Right renal cortex interstitium (tissue), 3 donors: ENCODE measurements at regions not wholly inside any gene's neighbourhood (a gene's known extent, or its start where the extent isn't known, plus 50 kb on each side); places are given as distances from the start of the nearest gene placed in this dataset.

ENCODE experiments used
- DNase-seq, 3 donors: peaks; one replicate each; pipeline ENCODE4 v3.0.0-alpha.2; 2013; ENCODE audit warnings: low read depth in 3 of 3, low spot score in 2 of 3

DNA sequence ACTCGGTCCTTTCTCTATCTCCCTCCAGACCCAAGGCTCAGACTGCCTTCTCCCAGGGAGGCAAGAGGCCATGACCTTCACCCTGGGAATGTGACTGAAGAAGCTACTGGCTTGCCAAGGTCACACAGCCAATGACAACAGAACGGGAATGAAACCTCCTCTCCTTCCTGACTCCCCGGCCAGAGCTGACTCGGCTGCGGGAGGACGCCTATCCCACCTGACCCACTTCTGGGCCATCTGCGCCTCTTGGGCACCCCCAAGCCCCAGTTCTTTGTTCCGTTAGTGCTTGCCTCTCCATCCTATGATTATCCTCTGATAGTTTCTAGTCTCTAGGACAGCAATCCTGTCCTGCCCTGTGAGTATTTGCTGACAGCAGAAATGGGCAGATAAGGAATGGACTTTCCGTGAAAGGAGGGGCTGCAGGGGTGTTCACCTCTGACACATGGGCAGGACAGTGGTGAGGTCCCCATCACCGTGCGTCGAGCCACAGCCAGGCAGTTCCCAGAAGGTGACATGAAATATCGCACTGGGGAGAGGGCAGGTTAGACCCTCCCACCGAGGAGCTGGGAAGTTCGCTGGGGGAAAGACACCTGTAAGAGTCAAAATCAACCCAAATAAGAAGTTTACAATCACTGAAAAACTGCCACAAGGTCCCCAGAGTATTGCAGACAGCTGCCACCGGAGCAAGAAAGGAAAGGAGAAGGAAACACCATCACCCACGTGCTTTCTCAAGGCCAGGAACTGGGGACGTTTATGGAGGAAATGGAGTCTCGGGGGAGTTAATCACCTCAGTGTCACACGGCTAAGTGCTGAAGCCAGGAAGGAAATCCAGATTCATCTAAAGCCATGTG, 63.0 kb downstream of the INSIG1 start:
- no peak for DNase-seq

DNA sequence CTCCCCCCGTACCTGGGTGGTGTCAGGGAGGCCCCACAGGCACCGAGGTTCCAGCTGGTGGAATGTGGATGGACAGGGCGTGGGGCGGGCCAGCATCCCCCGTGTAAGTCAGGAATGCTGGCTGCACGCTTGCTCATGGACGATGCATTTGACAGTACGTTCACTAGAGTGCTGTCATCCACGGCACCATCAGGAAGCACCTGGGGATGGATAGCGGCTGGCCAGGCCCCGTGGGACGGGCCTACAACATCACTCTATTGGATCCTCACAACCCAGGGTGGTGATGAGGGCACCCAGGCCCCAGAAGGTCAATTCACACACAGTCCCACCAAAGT, 63.6 kb downstream of the INSIG1 start:
- no peak for DNase-seq

DNA sequence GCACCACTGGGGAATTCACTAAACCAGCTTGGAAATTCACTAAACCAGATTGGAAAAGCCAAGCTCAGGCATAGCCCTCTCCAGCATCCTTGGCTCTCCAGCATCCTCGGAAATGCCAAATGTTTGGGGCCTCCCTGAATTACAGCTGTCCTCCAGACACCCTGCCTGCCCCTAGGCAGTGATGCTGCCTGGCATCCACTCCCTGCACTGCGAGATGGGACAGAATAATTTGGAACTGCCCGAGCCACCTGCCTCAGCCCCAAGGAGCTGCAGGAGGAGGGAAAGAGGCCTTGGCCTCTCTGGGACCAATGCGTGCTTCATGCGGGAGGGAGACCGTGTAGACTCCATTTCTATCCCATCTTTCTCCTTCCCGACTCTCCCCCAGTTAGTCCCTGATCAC, 64.3 kb downstream of the INSIG1 start:
- DNase-seq: no peak

DNA sequence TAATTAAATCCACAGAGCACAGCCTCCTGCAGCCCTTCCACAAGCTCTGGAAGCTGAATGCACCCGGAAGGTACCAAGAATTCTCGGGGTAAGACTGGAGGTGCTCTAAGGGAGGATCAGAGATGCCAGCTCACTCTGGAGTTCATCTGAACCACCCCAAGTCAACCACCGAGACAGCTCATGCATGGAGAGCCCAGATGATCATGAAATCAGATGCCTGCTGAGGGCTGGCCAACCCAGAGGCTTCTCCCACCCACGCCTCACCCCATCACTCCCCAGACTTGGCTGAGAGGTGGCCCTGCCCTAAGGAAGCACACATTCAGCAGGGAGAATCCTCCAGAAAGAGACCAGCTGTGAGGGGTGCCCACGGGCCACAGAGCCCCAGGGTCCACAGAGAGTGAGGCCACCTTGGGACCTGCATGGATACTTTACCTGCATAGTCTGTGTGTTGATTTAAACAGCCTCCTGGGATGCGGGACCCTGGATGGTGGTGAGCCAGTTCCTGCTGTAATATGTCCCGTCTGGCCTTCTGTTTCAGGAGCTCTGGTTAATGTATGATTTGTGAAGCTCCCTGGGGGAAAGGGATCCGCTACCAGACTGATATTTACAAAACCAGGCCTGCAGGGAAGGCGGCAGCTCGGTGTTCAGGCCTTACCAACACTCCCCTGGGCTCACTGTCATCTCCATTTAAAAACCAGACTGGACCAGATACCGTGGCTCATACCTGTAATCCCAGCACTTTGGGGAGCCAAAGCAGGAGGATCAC, 64.9 kb downstream of the INSIG1 start:
- DNase-seq: no peak

DNA sequence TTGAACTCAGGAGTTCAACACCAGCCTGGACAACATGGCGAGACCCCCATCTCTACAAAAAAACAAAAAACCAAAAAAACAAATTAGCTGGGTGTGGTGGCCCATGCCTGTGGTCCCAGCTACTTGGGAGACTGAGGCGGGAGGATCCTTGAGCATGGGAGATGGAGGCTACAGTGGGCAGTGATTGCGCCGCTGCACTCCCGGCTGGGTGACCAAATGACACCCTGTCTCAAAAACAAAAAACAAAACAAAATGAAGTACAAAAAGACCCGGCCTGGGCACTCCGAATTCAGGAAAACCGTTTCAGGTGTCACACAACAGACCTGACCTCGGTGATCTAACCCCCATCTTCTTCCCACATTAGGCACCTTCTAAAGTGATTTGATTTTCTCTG, 65.5 kb downstream of the INSIG1 start:
- no peak for DNase-seq

DNA sequence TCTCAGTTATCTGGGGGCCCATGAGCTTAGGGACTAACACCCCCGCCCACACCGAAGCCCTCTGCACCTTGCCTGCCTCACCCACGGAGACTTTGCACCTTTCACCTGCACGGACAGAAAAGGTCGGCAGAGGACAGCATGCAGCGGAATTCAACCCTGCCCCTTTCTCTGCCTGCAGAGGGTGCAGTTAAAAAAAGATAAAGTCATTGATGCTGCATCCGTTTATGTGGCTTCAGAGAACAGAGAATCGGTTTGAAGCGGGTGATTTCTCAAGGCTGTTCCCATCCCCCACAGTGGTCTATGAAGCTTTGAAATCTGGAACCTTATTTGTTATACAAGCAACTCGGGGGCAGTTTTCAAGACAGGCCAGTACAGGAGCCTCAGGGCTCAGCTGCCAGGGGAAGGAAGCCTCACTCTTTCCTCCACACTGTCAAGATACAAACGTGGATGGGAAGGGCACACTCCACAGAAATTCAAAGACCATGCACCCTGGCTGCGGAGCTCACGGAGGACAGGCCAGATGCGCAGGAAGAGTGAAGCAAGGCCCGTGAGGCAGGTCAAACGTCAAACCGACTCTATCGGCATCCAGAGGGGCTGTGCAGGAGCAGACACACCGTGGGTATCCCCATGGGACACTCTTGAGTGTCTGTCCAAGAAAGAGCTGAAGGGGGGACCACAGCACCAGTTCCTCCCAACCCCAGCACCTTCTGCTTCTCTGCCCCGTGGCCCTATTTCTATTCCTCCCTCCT, 66.3 kb downstream of the INSIG1 start:
- no peak for DNase-seq

DNA sequence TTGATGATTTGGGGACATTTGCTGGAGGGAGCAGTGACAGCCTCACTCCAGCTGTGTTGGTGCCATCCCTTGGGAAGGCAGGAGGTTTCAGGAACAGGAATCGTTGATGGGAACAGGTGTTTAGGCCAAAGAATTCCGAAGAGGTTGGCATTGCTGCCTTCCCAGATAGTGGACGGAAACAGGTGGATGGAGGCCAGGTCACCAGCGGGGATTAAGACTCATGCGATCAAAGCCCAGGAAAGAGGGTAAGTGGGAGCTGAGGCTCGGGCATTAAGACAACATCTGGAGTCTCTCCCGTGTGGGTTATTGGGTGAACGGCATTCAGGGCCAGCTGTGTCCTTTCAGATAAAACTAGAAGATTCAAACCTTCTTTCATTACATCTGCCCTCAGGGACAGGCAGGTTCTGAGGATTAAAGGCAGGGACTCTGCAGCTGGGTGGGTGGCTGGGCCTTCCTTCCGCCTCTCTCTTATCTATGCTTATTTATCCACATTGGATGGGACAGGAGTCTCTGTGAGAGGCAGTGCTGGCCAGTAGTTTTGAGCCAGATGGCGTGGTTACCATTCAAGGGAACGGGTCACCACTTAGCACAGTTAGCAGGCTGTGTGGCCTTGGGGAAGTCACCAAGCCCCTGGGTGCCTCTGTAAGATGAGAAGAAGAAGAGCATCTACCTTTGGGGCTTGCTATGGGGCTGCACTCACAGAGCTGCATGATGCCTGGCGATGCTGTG, 67.6 kb downstream of the INSIG1 start:
- no peak for DNase-seq

DNA sequence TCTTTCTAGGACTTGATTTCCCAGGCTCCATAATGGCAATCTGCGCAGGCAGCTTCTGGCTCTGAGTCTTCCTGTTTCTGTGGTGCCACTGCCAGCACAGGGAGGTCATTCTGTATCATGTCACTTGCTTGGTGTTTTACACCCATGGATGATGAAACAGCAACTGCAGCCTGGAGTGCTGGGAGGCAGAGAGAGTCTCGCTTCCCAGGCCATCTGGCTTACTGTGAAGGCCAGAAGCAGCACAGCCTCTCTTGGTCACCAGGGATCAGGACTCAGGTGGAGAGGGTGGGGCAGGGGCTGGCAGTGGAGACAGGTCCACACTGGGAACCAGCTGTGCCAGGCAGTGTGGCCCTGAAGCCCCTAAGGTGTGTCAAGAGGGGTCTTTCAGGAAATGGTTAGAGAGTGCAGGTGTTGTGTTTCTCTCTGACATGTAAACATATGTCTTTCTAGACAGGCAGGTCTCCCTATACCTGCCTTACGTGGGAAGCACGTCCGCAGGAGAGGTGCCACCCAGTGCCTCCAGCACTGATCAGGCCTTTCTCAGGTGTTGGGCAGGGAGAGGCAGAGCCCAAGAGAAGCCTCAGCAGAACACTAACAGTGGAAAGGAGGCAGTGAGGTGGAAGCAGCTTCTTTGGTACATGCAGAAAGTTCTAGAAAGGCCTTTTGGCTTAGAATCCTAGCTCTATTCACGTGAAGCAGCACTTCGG, 71.4 kb downstream of the INSIG1 start:
- no peak for DNase-seq

DNA sequence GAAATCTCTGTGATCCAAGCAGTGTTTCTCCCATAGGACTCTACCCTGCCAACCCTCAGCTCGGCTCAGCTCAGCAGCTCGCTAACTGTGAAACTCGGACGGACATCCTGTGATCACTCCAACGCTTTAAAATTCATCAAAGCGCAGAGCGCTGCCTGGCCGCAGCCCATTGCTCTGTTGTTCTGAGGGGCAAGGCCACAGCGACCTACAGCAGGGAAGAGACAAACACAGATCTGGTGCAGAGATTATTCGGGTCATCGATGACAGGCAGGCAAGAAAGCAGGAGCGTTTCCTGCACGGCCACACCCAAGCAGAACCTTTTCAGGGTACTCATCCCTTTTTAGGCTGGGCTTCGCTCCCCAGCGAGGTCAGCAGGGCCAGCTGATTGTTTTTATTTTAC, 72.1 kb downstream of the INSIG1 start:
- DNase-seq: no peak

DNA sequence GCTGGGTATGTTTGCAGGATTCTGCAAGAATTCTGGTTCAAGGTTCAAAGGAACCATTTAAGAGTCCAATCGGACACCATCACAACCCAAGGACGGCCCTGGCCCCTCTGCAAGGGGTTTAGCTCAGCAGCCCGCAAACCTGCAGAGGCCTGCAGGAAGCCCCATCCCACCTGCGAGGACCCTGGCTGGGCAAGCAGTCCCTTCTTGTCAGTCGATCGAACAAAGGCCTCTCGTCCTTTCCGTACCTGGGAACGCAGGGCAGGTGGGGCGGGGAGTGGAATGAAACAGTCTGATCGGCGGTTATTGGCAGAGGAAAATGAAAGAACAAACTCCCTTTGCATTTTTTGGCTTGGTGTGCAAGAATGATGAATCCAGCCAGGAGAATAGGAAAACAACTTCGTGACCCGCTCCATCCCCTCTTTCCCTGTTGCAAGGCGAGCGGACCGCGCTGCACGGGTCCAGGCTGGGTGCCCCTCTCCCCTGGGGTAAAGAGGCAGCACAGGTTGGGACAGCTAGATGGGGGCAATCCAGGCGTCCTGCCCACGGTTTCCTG, 73.7 kb downstream of the INSIG1 start:
- DNase-seq: no peak

DNA sequence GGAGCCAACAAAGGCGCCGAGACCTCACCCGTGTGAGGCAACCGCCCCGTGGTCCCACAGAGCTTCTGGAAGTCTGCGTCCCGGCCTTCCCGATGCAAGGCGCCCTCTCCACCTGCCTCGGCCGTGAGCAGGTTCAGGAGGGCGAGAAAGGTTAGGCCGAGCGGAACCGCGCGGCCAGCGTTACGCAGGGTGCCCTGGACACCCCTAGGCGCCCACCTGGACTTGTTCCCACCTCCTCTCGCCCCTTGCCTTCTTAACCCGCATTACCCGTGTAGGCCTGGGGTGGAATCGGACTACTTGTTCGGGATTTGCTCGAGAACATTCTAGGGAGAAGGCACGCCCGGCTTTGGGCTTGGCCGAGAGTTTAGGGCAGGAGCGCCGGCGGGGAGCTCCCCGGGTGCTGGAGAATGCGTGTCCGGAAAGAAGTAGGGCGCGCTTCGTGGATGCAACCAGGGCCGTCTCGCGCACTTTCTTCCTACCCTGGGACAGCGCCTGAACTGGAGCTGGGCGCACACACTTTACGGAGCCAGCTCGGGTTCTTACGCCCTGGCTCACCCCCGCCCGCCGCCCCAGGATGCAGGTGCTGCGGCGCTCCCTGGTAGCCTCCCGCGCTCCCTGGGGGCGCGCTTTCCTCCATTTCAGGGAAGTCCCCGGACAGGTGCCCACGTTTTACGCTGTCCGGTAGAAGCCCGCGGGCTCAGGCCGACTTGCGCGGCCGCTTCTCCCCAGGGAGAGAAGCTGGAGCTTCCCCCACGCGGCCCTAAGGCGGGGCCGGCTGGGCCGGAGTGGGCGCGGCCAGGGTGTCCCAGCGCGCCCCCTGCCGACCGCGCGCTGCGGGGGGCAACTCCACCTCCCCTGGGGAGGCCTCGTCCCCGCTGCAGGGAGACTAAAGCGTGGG, 74.5 kb downstream of the INSIG1 start:
- DNase-seq: no peak

DNA sequence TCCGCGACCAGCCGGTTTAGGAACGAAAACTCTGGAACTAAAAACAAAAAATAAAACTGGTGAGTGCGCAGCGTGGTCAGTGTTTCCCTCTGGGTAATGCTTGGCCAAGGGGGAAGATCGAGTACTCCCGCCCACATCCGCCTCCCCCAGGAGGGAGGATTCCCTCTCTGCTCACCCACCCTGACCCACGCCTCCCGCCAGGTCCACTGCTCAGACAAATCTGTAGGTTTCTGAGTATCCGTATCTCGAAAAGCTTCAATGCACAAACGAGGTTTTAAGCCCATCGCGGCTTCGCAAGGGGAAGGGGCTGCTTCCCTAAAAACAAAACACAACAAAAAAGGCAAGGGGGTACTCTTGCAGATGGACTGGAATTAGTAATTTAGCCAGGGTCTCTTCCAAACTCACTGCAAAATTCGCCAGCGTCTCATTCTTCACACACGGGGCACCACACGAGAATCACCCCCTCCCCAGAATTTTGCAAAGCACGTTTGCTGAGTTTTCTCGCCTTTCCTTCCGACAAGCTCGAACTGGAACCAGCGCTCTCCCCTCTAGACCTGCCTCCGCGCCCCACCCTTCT, 75.2 kb downstream of the INSIG1 start:
- no peak for DNase-seq

DNA sequence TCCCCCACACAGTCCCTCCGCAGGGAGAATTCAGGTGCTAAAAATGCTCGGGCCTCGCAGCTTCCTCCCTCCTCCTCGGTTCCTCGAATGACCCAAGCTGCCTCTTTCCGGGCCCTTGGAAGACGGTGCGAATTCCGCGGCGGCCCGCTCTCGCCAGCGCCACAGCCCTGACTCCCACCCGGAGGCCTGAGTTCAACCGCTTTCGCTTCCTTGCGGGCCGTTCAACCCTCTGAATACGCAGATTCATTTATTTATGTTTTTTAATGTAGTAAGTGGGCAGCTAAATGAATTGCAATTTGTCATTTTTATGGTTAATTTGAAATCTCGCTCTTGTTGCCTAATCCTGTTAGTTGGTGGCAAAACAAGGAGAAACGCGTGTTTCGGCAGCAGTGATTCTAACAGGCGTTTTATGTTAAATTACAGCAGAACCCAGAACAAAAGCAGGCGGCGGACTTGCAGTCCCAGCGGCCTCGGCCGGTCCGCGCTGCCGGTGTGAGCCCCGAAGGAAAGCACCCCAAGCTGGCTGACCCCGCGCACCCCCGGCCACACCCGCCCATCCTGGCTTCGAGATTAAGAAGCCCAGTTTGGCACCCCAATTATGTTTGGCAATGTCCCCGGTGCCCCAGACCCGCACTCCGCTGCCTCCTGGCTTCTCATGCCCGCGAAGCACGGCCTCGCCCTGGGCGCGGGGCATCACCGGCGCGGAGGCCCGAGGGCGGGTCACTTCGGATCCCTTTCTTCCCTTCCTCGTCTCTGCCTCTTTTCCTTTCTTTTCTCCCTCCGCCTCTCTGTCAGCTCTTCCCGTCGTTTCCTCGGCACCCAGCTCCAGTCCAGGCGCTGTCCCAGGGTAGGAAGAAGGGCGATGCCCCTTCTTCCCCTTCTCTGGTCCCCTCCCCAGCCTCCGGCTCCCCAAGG, 75.9 kb downstream of the INSIG1 start:
- DNase-seq: no peak

DNA sequence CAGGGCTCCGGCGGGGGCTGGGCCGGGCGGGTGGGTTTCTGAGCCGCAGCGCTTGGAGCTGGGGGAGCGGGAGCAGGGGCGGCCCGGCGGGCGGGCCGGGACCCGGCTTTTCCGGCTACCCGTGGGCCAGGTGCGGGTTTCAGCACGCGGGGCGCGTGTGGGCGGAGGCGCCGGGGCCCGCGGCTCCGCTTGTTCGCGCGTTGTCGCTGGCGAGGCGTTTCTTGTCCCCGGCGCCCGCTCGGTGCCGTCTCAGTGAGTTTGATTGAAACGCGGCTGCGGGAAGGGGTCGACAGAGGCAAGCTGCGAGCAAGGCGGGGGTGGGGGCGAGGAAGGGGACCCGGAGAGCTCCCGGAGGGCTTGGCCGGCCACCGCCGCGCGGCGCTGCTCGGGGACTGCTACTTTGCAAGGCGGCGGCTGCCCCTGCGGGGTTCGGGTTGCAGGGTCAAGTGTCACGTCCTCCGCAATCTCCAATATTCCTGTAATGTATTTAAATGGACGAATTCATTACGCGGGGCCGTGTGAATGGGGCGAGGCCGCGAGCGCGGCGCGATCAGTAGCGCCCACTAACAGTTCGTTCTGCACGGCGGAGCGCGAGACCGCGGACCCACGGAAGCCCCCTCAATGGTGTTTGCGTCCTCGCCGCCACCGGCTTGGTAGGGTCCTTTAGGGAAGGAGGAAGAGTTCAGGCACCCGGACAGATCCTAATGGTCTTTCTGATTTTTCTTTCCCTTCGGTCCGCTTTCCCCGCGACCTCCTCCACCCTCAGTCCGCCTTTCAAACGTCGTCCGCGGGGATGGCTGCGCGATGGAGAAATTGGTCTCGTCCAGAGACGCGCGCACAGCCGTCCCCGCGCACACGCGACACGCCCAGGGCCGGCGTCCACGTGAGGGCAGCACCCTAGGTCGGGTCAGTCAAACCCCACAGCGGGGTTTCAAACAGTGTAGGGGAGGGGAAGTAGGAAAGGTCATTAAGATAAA, 76.9 kb downstream of the INSIG1 start:
- DNase-seq: no peak

DNA sequence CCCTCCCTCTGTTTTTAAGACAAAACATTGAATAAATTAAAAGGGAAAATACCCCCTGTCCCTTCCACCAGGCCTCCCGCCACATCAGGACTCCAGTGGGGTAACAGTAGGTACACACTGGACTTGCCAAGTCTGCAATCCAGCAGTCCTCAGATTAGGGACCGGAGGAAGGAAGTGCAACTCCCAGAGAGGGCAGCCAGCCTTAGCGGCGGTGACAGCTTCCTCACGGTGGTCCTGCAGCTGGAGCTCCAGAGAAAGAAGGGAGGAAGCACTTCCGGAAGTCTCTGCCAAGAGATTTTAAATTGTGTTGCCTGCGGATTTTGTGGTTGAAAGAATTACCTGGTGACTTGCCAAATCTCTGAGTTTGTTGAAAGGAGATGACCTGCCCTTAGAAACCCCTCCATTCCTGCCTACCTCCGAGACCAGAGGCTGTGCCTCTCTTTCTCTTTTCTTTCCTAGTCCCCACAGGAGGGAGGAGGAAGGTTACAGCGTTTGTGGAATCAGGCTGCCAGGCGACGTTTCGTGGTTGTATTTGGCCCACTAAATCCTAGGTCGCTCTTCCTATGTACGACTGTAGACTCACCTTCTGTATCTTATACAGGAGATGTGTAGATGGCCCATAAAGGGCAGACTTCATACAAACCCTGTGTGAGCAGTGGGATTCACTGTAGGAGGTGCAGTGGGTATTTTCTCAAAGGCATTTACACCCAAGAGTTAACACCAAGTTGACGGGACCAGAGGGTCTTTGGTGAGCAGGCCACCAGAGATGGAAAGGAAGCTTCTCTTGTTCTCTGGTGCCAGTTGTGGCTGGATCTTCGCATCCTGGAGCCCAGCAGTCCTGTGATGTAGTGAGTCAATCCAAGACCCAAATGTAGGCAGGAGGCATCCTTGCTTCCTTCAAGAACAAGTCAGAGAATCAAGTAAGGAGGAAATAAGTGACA, 77.9 kb downstream of the INSIG1 start:
- DNase-seq: no peak
